ENCODE measurements at regions not wholly inside any gene's neighbourhood (a gene's known extent, or its start where the extent isn't known, plus 50 kb on each side); places are given as distances from the start of the nearest gene placed in this dataset.

DNA sequence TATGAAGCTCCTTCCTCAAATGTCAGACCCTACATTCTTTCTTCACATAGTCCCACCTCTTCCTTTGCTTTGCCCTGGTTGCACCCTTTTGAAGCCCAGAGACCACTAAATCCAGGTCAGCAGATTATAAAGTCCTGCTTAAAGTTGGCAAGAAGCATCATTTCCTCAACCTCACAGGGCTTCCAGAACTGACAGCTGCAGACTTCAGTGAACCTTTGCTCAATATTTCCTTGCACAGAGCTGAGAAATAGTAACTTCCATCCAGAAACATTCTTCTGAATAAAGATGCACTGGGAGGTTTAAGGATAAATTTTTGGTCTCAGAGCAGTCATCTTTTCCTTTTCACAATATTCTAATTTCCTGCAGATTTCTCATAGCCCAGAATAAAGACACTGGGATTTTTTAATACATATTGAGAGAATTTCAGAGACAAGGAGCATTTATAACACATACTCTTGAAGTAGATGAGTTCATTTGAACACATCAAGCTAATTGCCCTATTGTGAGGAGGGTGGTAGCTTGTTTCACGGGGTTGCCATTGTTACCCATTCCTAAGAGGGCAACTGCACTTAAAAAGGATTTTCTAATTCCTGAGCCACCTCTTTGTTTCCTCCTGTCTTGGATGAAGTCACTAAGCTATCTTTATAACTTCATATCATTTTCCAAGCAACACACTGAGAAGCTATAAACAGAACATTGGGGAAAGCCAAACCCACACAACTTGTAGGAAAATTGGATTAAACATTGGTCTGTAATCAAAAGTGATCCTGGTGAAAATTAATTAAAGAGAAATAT, 150.2 kb upstream of the PLN start:
- no peak for TF ChIP-seq CTCF (conservative IDR thresholded peaks at IDR 0.05; ENCODE audit: low read length)
- TF ChIP-seq EZH2phosphoT487 (IDR thresholded peaks at IDR 0.05; ENCODE audit: borderline replicate concordance, low read depth, low read length) = no peak

Measured in OCI-LY7 (cell line).